HCT116 (cell line): ENCODE measurements at regions not wholly inside any gene's neighbourhood (a gene's known extent, or its start where the extent isn't known, plus 50 kb on each side); places are given as distances from the start of the nearest gene placed in this dataset.

ENCODE experiments used
- ATAC-seq: fragments of 200-7000 bp; cut with Tn5 transposase; 2 replicates; pipeline ENCODE4 v1.9.1; 2020; ENCODE audit warnings: mild to moderate bottlenecking, moderate library complexity
- BruUV-seq: library from RNA; stranded (reverse); fragments of 400-500 nt; replicated peaks from 2 replicates; lab custom pipeline; 2021; lab: Mats Ljungman, UMichigan
- CTCF ChIA-PET: fragments of 300-600 bp; sonication (Branson Sonifier 250); formaldehyde crosslinking; loops from one replicate; lab custom pipeline; 2021; ENCODE audit warnings: antibody characterized with exemption; lab: Charles Lee
- POLR2A ChIA-PET: fragments of 300-600, 350-600 bp; sonication (Branson Sonifier 250); formaldehyde crosslinking; loops from one replicate; lab custom pipeline; 2021; ENCODE audit warnings: antibody characterized with exemption; lab: Charles Lee
- RAD21 ChIA-PET, 2 experiments: fragments of 300-600 bp; sonication (Branson Sonifier 250); formaldehyde crosslinking; loops; one replicate each; lab custom pipeline; 2023; ENCODE audit warnings: low total read pairs in 2 of 2; ENCODE audit not compliant: uncharacterized antibody in 2 of 2, unreplicated experiment in 2 of 2, low non-redundant PET in 1 of 2; lab: Charles Lee
- DNase-seq: peaks from one replicate; pipeline ENCODE4 v3.0.0-alpha.2; 2010; ENCODE audit warnings: low read depth, low spot score
- H2AFZ ChIP-seq: fragments of 200-600 bp; shearing (Covaris generic), sonication (generic); 2 replicates; pipeline ENCODE4 v1.6.1; 2017; ENCODE audit warnings: low read depth, mixed run types, mixed read lengths, antibody characterized with exemption, low read length; ENCODE audit not compliant: poor library complexity, severe bottlenecking
- H3K27ac ChIP-seq: 2 replicates; pipeline ENCODE4 v1.5.1; 2012; ENCODE audit warnings: low read depth, low read length
- H3K27me3 ChIP-seq: fragments of 200-600 bp; sonication (generic); 2 replicates; pipeline ENCODE4 v1.6.1; 2016; ENCODE audit warnings: mixed run types, low read length, mixed read lengths; ENCODE audit not compliant: insufficient read depth
- H3K36me3 ChIP-seq, 2 experiments: fragments of 200-500 bp in 1 of 2; fragments of 200-600 bp in 1 of 2; sonication (Bioruptor generic) in 1 of 2; sonication (generic) in 1 of 2; 2 replicates each; pipeline versions ENCODE4 v1.5.1 to v1.6.1; 2014 to 2016; ENCODE audit warnings: low read length in 2 of 2, inconsistent platforms in 1 of 2, mixed read lengths in 1 of 2, mixed run types in 1 of 2; ENCODE audit not compliant: insufficient read depth in 2 of 2, control insufficient read depth in 1 of 2
- H3K4me1 ChIP-seq, 2 experiments: fragments of 200-600 bp in 1 of 2; sonication (generic) in 1 of 2; 2 replicates each; pipeline versions ENCODE4 v1.5.1 to v1.6.1; 2012 to 2017; ENCODE audit warnings: low read length in 2 of 2, inconsistent platforms in 1 of 2, mild to moderate bottlenecking in 1 of 2, mixed read lengths in 1 of 2, mixed run types in 1 of 2, moderate library complexity in 1 of 2; ENCODE audit not compliant: insufficient read depth in 2 of 2, control insufficient read depth in 1 of 2
- H3K4me2 ChIP-seq: fragments of 200-600 bp; sonication (generic); 2 replicates; pipeline ENCODE4 v1.6.1; 2017; ENCODE audit warnings: mixed run types, low read length, mixed read lengths
- H3K4me3 ChIP-seq, 2 experiments: fragments of 200-600 bp in 1 of 2; sonication (generic) in 1 of 2; replicated peaks in 1 of 2; 2 replicates each; pipeline ENCODE4 v1.5.1; 2011 to 2016; ENCODE audit warnings: low read length in 2 of 2, control low read depth in 1 of 2, low read depth in 1 of 2, mild to moderate bottlenecking in 1 of 2, mixed read lengths in 1 of 2, mixed run types in 1 of 2
- H3K79me2 ChIP-seq: fragments of 200-600 bp; sonication (generic); 2 replicates; pipeline ENCODE4 v1.6.1; 2017; ENCODE audit warnings: mild to moderate bottlenecking, mixed run types, low read length, moderate library complexity, mixed read lengths; ENCODE audit not compliant: insufficient read depth
- H3K9ac ChIP-seq: fragments of 200-600 bp; sonication (generic); 2 replicates; pipeline ENCODE4 v1.6.1; 2016; ENCODE audit warnings: low read length, mixed read lengths
- H3K9me2 ChIP-seq: fragments of 200-600 bp; sonication (generic), shearing (Covaris generic); 2 replicates; pipeline ENCODE4 v1.6.1; 2017; ENCODE audit warnings: mixed run types, mild to moderate bottlenecking, moderate library complexity; ENCODE audit not compliant: insufficient read depth
- H3K9me3 ChIP-seq, 2 experiments: fragments of 200-500 bp in 1 of 2; fragments of 200-600 bp in 1 of 2; sonication (Bioruptor generic) in 1 of 2; sonication (generic) in 1 of 2; 2 replicates each; pipeline ENCODE4 v1.6.1; 2014 to 2017; ENCODE audit warnings: low read length in 2 of 2, mixed read lengths in 2 of 2, inconsistent platforms in 1 of 2, low read depth in 1 of 2, mild to moderate bottlenecking in 1 of 2, mixed run types in 1 of 2, moderate library complexity in 1 of 2; ENCODE audit not compliant: control insufficient read depth in 1 of 2, insufficient read depth in 1 of 2
- H4K20me1 ChIP-seq: fragments of 200-600 bp; sonication (generic), shearing (Covaris generic); 2 replicates; pipeline ENCODE4 v1.6.1; 2017; ENCODE audit warnings: mixed run types, mild to moderate bottlenecking, moderate library complexity; ENCODE audit not compliant: insufficient read depth
- CBX3 ChIP-seq: IDR thresholded peaks from 2 replicates; pipeline ENCODE4 v1.6.1; 2012; ENCODE audit warnings: low read depth
- ELF1 ChIP-seq: IDR thresholded peaks from 2 replicates; pipeline ENCODE4 v1.6.1; 2012; ENCODE audit warnings: low read depth, borderline replicate concordance
- EZH2phosphoT487 ChIP-seq: fragments of 200-600 bp; IDR thresholded peaks from 2 replicates; pipeline ENCODE4 v1.6.1; 2018; ENCODE audit warnings: antibody characterized with exemption, borderline replicate concordance
- JUND ChIP-seq: IDR thresholded peaks from 2 replicates; pipeline ENCODE4 v1.6.1; 2012
- MAX ChIP-seq: IDR thresholded peaks from 2 replicates; pipeline ENCODE4 v1.6.1; 2012
- REST ChIP-seq: IDR thresholded peaks from 2 replicates; pipeline ENCODE4 v1.6.1; 2012; ENCODE audit warnings: low read depth
- SP1 ChIP-seq: IDR thresholded peaks from 2 replicates; pipeline ENCODE4 v1.6.1; 2012; ENCODE audit warnings: low read depth
- SRF ChIP-seq: IDR thresholded peaks from 2 replicates; pipeline ENCODE4 v1.6.1; 2012; ENCODE audit warnings: low read depth
- TCF7L2 ChIP-seq: IDR thresholded peaks from 2 replicates; pipeline ENCODE4 v1.7.0; 2011; ENCODE audit warnings: borderline replicate concordance, inconsistent platforms; ENCODE audit not compliant: insufficient read depth, insufficient read length; ENCODE audit errors: extremely low read depth
- ZBTB33 ChIP-seq: IDR thresholded peaks from 2 replicates; pipeline ENCODE4 v1.6.1; 2011; ENCODE audit warnings: mild to moderate bottlenecking, low read length, moderate library complexity; ENCODE audit not compliant: insufficient replicate concordance; ENCODE audit errors: extremely low read depth
- ZFX ChIP-seq: fragments of 450-650 bp; IDR thresholded peaks from 2 replicates; pipeline ENCODE4 v1.6.1; 2017
- intact Hi-C: fragments of 100-400 bp; cut with micrococcal nuclease; formaldehyde crosslinking; loops from 2 replicates; pipeline ENCODE4 v1.10.0; 2022

GRCh38 chr13:76672420-76672819 lies 213.8 kb downstream of the KCTD12 start:
- TF ChIP-seq TCF7L2 (peak; percentile 42), JUND (no peak), REST (no peak)
- Histone ChIP-seq H3K4me1 (0 out of 4 replicates have a peak, but pooled peaks cover 0 to 3% of the 10 kb centered on the region in 2 experiments), H3K4me3 (no peak overlapping the region), H3K9me2 (no peaks in the 10 kb centered on the region), H3K4me2 (no peak overlapping the region), H4K20me1 (no peaks in the 10 kb centered on the region), H2AFZ (no peak overlapping the region), H3K9me3 (no peaks in the 10 kb centered on the region), H3K36me3 (no peaks in the 10 kb centered on the region), H3K27ac (no peak overlapping the region), H3K79me2 (no peaks in the 10 kb centered on the region), H3K27me3 (0 out of 2 replicates have a peak, but pooled peaks cover 6% of the 10 kb centered on the region), H3K9ac (no peak overlapping the region)
- ChIA-PET RAD21 (no interaction called here), POLR2A (no interaction called here), CTCF (no interaction called here)
- BruUV-seq, result no TSS peak
- intact Hi-C loops, result no loop called here
- ATAC-seq, result no peak
- DNase-seq, result no peak

- DNase-seq (no peak), ATAC-seq (no peak)
- Histone ChIP-seq H4K20me1 (no peaks in the 10 kb centered on the region), H3K9me2 (no peaks in the 10 kb centered on the region), H3K4me1 (0 out of 4 replicates have a peak, but pooled peaks cover 0 to 3% of the 10 kb centered on the region in 2 experiments), H3K4me3 (no peak overlapping the region), H3K27ac (no peak overlapping the region), H3K9ac (no peak overlapping the region), H3K9me3 (no peaks in the 10 kb centered on the region), H3K79me2 (no peaks in the 10 kb centered on the region), H3K36me3 (no peaks in the 10 kb centered on the region), H3K27me3 (0 out of 2 replicates have a peak, but pooled peaks cover 6% of the 10 kb centered on the region), H2AFZ (no peak overlapping the region), H3K4me2 (no peak overlapping the region)
- POLR2A ChIA-PET, result no interaction called here
- no TSS peak for BruUV-seq
- RAD21 ChIA-PET, result no interaction called here
- CTCF ChIA-PET, result no interaction called here
- intact Hi-C loops, result no loop called here
- TF ChIP-seq MAX, result no peak
- no peak for TF ChIP-seq REST
- no peak for TF ChIP-seq SP1
- TF ChIP-seq CBX3, result no peak
- TF ChIP-seq ZFX, result no peak
- TF ChIP-seq ELF1, result no peak
- TF ChIP-seq EZH2phosphoT487, result no peak
- TF ChIP-seq SRF, result no peak
- no peak for TF ChIP-seq ZBTB33
Measured at GRCh38 chr13:76668716-76669115, 217.5 kb downstream of the KCTD12 start.
